GM12878 (cell line): ENCODE measurements at regions not wholly inside any gene's neighbourhood (a gene's known extent, or its start where the extent isn't known, plus 50 kb on each side); places are given as distances from the start of the nearest gene placed in this dataset.

Experiments used
- ASH2L ChIP-seq: fragments of 300-600, 200-600 bp; sonication (generic); IDR thresholded peaks from 2 replicates; pipeline ENCODE4 v1.6.1; 2017; ENCODE audit warnings: low read depth, mild to moderate bottlenecking, borderline replicate concordance
- ATF7 ChIP-seq: fragments of 450-650 bp; IDR thresholded peaks from 2 replicates; pipeline ENCODE4 v1.6.1; 2016; ENCODE audit warnings: low read depth, mild to moderate bottlenecking
- BRCA1 ChIP-seq: IDR thresholded peaks from 2 replicates; pipeline ENCODE4 v1.6.1; 2011; ENCODE audit warnings: low read depth, low read length, improper control_type of control experiment
- E2F4 ChIP-seq: IDR thresholded peaks from 2 replicates; pipeline ENCODE4 v1.6.1; 2012; ENCODE audit warnings: low read depth, low read length, improper control_type of control experiment
- EP300 ChIP-seq, 2 experiments: fragments of 150-350 bp in 1 of 2; IDR thresholded peaks; 2 replicates each; pipeline ENCODE4 v1.6.1; 2011 to 2012; ENCODE audit warnings: low read depth in 2 of 2, low read length in 2 of 2, borderline replicate concordance in 1 of 2, improper control_type of control experiment in 1 of 2, inconsistent platforms in 1 of 2; ENCODE audit not compliant: control insufficient read depth in 1 of 2
- EZH2 ChIP-seq: IDR thresholded peaks from 2 replicates; pipeline ENCODE4 v1.6.1; 2012; ENCODE audit warnings: low read depth, mild to moderate bottlenecking, control low read depth, inconsistent platforms, low read length, borderline replicate concordance; ENCODE audit not compliant: control insufficient read depth
- FOXK2 ChIP-seq: fragments of 450-650 bp; IDR thresholded peaks from 2 replicates; pipeline ENCODE4 v1.6.1; 2017; ENCODE audit warnings: mild to moderate bottlenecking, moderate library complexity
- GABPA ChIP-seq: IDR thresholded peaks from 2 replicates; pipeline ENCODE4 v1.6.1; 2014; ENCODE audit warnings: antibody characterized with exemption, low read depth, mild to moderate bottlenecking, inconsistent platforms
- GATAD2B ChIP-seq: fragments of 450-650 bp; conservative IDR thresholded peaks from 2 replicates; pipeline ENCODE4 v1.6.1; 2017; ENCODE audit warnings: low read depth, mild to moderate bottlenecking, moderate library complexity
- KDM1A ChIP-seq: fragments of 200-600 bp; sonication (generic); IDR thresholded peaks from 2 replicates; pipeline ENCODE4 v1.6.1; 2016; ENCODE audit warnings: borderline replicate concordance
- MEF2B ChIP-seq: fragments of 450-650 bp; IDR thresholded peaks from 2 replicates; pipeline ENCODE4 v1.6.1; 2018; ENCODE audit warnings: mild to moderate bottlenecking, moderate library complexity; ENCODE audit not compliant: partially characterized antibody, poor library complexity, severe bottlenecking
- NR2C2 ChIP-seq: IDR thresholded peaks from 2 replicates; pipeline ENCODE4 v1.6.1; 2011; ENCODE audit warnings: borderline replicate concordance, low read depth; ENCODE audit not compliant: control insufficient read depth, insufficient read length
- RB1 ChIP-seq: fragments of 450-650 bp; formaldehyde crosslinking; IDR thresholded peaks from 2 replicates; pipeline ENCODE4 v1.6.1; 2017; ENCODE audit warnings: mild to moderate bottlenecking, borderline replicate concordance
- RELB ChIP-seq: fragments of 450-650 bp; IDR thresholded peaks from 2 replicates; pipeline ENCODE4 v1.6.1; 2017; ENCODE audit warnings: low read depth, mild to moderate bottlenecking, moderate library complexity
- SMAD1 ChIP-seq: fragments of 450-650 bp; IDR thresholded peaks from 2 replicates; pipeline ENCODE4 v1.6.1; 2018; ENCODE audit warnings: mild to moderate bottlenecking, low read depth; ENCODE audit not compliant: partially characterized antibody
- SMAD5 ChIP-seq: IDR thresholded peaks from 2 replicates; pipeline ENCODE4 v1.6.1; 2016; ENCODE audit warnings: antibody characterized with exemption, low read depth
- SMARCA5 ChIP-seq: fragments of 450-650 bp; IDR thresholded peaks from 2 replicates; pipeline ENCODE4 v1.6.1; 2017; ENCODE audit warnings: mild to moderate bottlenecking
- TAF1 ChIP-seq: IDR thresholded peaks from 2 replicates; pipeline ENCODE4 v1.6.1; 2011; ENCODE audit warnings: mild to moderate bottlenecking, low read depth, low read length, borderline replicate concordance
- TCF7 ChIP-seq: IDR thresholded peaks from 2 replicates; pipeline ENCODE4 v1.6.1; 2014; ENCODE audit warnings: antibody characterized with exemption, borderline replicate concordance
- USF1 ChIP-seq: IDR thresholded peaks from 2 replicates; pipeline ENCODE4 v1.6.1; 2011; ENCODE audit warnings: borderline replicate concordance, low read depth, mild to moderate bottlenecking, moderate library complexity, mixed read lengths, low read length; ENCODE audit not compliant: insufficient read depth; ENCODE audit errors: extremely low read length
- ZBED1 ChIP-seq: IDR thresholded peaks from 2 replicates; pipeline ENCODE4 v1.6.1; 2016; ENCODE audit warnings: borderline replicate concordance
- ZNF217 ChIP-seq: fragments of 450-650 bp; IDR thresholded peaks from 2 replicates; pipeline ENCODE4 v1.6.1; 2017; ENCODE audit warnings: antibody characterized with exemption, mild to moderate bottlenecking
- TF ChIP-seq, protein P1 (sequence below): fragments of 450-650 bp; conservative IDR thresholded peaks from 2 replicates; pipeline ENCODE4 v1.6.1; 2017; ENCODE audit warnings: mild to moderate bottlenecking, moderate library complexity
- TF ChIP-seq, protein P2 (sequence below): IDR thresholded peaks from 2 replicates; pipeline ENCODE4 v1.6.1; 2011; ENCODE audit warnings: low read depth, low read length, improper control_type of control experiment, borderline replicate concordance

DNA sequence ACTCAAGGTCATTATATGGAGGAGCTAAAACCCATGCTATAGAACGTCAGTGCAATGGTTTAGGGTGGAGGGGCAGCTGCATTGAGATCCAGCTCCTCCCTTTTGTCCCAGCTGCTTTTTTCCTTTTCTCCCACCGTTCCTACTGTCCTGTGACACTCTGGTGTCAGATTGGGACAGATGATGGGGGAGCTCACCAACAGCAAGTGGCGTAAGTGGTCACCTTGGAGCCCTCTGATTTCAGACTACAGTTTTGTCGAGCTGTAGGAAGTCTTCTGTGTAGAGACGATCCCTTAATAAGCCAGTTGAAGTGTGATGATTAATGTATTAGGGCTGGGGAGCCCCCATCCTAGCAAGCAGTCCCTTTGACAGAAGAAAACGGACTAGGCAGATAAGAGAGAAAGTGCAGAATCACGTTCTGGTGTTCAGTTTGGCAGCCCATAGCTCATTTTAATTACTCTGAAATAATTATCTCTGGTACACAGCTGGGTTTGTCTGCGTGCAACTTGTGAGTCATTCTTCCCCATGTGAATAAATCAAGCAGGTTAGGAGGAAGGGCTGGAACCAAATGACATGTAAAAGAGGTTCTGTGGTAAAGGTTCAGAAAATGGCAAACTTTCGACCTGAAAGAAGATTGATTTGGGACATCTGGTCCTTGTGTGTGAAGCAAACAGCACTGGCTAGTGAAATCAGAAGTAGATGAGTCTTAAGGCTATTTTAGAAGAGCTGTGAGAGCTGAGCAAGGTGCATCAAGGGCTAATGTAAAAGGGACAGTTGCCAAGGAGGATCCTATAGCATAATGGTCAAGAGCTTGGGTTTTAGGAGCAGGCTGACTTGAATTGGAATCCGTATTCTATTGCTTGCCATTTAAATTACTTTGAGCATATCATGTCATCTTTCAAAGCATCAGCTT lies 241.4 kb downstream of the EDEM1 start (continued):
- TF ChIP-seq MEF2B = peak; percentile 23
- no peak for TF ChIP-seq GATAD2B
- no peak for TF ChIP-seq TAF1
- no peak for TF ChIP-seq FOXK2
- no peak for TF ChIP-seq SMARCA5
- TF ChIP-seq BRCA1 = no peak
- TF ChIP-seq ZBED1 = no peak
- TF ChIP-seq, protein P1, sequence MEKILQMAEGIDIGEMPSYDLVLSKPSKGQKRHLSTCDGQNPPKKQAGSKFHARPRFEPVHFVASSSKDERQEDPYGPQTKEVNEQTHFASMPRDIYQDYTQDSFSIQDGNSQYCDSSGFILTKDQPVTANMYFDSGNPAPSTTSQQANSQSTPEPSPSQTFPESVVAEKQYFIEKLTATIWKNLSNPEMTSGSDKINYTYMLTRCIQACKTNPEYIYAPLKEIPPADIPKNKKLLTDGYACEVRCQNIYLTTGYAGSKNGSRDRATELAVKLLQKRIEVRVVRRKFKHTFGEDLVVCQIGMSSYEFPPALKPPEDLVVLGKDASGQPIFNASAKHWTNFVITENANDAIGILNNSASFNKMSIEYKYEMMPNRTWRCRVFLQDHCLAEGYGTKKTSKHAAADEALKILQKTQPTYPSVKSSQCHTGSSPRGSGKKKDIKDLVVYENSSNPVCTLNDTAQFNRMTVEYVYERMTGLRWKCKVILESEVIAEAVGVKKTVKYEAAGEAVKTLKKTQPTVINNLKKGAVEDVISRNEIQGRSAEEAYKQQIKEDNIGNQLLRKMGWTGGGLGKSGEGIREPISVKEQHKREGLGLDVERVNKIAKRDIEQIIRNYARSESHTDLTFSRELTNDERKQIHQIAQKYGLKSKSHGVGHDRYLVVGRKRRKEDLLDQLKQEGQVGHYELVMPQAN = no peak
- TF ChIP-seq, protein P2, sequence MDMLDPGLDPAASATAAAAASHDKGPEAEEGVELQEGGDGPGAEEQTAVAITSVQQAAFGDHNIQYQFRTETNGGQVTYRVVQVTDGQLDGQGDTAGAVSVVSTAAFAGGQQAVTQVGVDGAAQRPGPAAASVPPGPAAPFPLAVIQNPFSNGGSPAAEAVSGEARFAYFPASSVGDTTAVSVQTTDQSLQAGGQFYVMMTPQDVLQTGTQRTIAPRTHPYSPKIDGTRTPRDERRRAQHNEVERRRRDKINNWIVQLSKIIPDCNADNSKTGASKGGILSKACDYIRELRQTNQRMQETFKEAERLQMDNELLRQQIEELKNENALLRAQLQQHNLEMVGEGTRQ = no peak
- no peak for TF ChIP-seq ASH2L
- peak; percentile 55; the same call in 1 of the 2 replicates for TF ChIP-seq ATF7
- TF ChIP-seq SMAD1 = no peak
- TF ChIP-seq EP300 (IDR thresholded peaks at IDR 0.05; ENCODE audit: borderline replicate concordance in 1 of 2, control insufficient read depth in 1 of 2, low read depth in 2 of 2, low read length in 2 of 2) = peak; percentile 77 to 88; a peak in 3 of 4 replicates
- TF ChIP-seq TCF7 = no peak
- peak; percentile 29; the same call in 1 of the 2 replicates for TF ChIP-seq RELB
- TF ChIP-seq NR2C2 = no peak
- TF ChIP-seq USF1 = no peak
- no peak for TF ChIP-seq RB1
- TF ChIP-seq GABPA = no peak
- TF ChIP-seq ZNF217 = no peak
- TF ChIP-seq KDM1A = no peak
- no peak for TF ChIP-seq E2F4
- no peak for TF ChIP-seq EZH2
- TF ChIP-seq SMAD5 = no peak
